ENCODE measurements at regions not wholly inside any gene's neighbourhood (a gene's known extent, or its start where the extent isn't known, plus 50 kb on each side); places are given as distances from the start of the nearest gene placed in this dataset.

GRCh38 chr5:98635656-98636055 is 137.8 kb upstream of the RGMB start:
- Histone ChIP-seq H3K27me3 (no peaks in the 10 kb centered on the region), H3K4me3 (no peak overlapping the region), H3K36me3 (no peaks in the 10 kb centered on the region), H3K27ac (no peak overlapping the region), H3K9me3 (no peaks in the 10 kb centered on the region), H3K4me1 (no peaks in the 10 kb centered on the region)
- intact Hi-C loops (cut with DNase I; ENCODE audit: low total_unique reads), result no loop called here
- no peak for TF ChIP-seq POLR2AphosphoS5 (IDR thresholded peaks at IDR 0.05)
- no peak for TF ChIP-seq CTCF (IDR thresholded peaks at IDR 0.05)
- no peak for TF ChIP-seq POLR2A (IDR thresholded peaks at IDR 0.05)
- no peak for DNase-seq (ENCODE audit: low spot score in 2 of 2)

DNA sequence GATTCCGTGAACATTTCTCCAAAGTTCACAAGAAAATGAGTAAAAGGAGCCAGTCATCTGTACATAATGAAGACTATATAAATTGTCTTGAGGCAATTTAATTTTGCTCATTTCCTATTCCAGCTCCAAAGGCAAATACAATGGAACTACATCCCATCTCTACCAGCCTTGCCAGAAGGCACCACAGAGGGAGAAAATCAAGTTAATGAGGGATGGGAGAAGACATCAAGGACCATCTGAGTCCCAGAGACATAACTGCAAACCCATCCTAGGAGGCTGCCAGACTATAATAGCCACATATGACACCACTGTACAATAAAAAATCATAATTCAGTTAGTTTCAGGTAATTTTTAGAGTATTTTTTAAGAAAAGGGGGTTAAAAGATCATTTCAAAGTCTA is 136.3 kb upstream of the RGMB start:
- H3K9me3 ChIP-seq, result no peaks in the 10 kb centered on the region
- TF ChIP-seq POLR2AphosphoS5 (IDR thresholded peaks at IDR 0.05) (no peak), CTCF (IDR thresholded peaks at IDR 0.05) (no peak), POLR2A (IDR thresholded peaks at IDR 0.05) (no peak)
- H3K4me1 ChIP-seq, result no peaks in the 10 kb centered on the region
- no peak for DNase-seq (ENCODE audit: low spot score in 2 of 2)
- H3K27ac ChIP-seq, result no peak overlapping the region
- H3K4me3 ChIP-seq, result no peak overlapping the region
- no peaks in the 10 kb centered on the region for H3K27me3 ChIP-seq
- intact Hi-C loops (cut with DNase I; ENCODE audit: low total_unique reads), result no loop called here
- H3K36me3 ChIP-seq, result no peaks in the 10 kb centered on the region

DNA sequence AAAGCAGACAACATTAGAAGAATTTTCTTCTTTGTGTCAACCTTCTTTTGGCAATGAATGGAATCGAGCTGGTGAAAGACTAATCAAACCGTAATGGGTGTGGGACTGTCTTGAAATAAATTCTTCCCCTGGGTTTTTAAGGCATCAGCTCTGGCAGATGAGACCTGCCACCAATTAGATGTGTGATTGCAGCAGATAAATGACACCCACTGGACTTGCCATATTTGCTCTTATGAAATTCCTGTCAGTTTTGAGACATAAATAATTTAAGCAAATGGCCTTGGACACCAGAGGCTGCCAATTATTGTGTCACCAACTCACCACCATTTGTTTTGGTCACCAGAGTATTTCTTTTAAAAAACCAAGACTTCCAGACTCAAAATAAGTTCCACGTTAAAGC is 135.9 kb upstream of the RGMB start:
- H3K4me3 ChIP-seq, result no peak overlapping the region
- no peaks in the 10 kb centered on the region for H3K4me1 ChIP-seq
- H3K27me3 ChIP-seq, result no peaks in the 10 kb centered on the region
- H3K9me3 ChIP-seq, result no peaks in the 10 kb centered on the region
- no peaks in the 10 kb centered on the region for H3K36me3 ChIP-seq
- H3K27ac ChIP-seq, result no peak overlapping the region
- DNase-seq (ENCODE audit: low spot score in 2 of 2), result no peak
- intact Hi-C loops (cut with DNase I; ENCODE audit: low total_unique reads), result no loop called here
- TF ChIP-seq CTCF (IDR thresholded peaks at IDR 0.05) (no peak), POLR2A (IDR thresholded peaks at IDR 0.05) (no peak), POLR2AphosphoS5 (IDR thresholded peaks at IDR 0.05) (no peak)

DNA sequence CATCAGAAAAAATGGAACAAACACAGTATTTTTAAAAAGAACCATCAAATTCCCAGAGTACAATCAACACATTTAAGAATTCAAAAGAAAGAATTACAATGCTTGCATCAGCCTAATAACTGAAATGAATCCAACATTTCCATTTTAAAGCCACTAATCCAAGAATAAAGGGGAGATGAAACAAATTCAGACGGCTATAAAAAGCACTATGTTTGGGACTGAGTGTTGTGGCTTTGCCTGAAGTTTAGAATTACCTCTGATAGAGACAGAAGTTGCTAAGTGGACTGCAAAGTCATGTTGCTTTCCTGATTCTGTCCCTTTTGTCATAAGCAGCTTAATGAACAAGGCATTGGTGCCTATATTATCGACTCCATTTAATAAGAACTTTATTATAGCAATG is 135.4 kb upstream of the RGMB start:
- Histone ChIP-seq H3K36me3 (no peaks in the 10 kb centered on the region), H3K27me3 (no peaks in the 10 kb centered on the region), H3K4me3 (no peak overlapping the region), H3K4me1 (no peaks in the 10 kb centered on the region), H3K9me3 (no peaks in the 10 kb centered on the region), H3K27ac (no peak overlapping the region)
- intact Hi-C loops (cut with DNase I; ENCODE audit: low total_unique reads), result no loop called here
- no peak for DNase-seq (ENCODE audit: low spot score in 2 of 2)
- TF ChIP-seq POLR2AphosphoS5 (IDR thresholded peaks at IDR 0.05), result no peak

DNA sequence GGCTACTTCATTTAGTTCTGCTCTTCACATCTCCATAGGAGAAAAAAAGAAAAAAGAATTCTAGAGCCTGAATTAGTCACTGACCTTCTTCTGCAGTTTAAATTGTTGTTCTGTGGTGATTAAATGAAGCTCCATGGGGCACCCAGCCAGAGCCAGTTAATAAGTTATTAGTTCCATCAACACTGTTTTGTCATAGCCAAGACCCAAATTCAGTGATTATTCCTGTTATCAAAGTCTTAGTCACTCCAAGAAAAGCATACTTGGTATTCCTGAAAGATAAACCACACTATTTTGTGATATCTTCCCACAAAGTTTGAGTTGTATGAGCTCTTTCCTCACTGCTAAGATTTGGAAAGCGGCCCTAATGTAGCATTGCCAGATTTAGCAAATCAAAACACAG is 134.8 kb upstream of the RGMB start:
- no peaks in the 10 kb centered on the region for H3K9me3 ChIP-seq
- no peak for DNase-seq (ENCODE audit: low spot score in 2 of 2)
- no peaks in the 10 kb centered on the region for H3K27me3 ChIP-seq
- H3K4me3 ChIP-seq, result no peak overlapping the region
- intact Hi-C loops (cut with DNase I; ENCODE audit: low total_unique reads), result no loop called here
- no peaks in the 10 kb centered on the region for H3K4me1 ChIP-seq
- H3K36me3 ChIP-seq, result no peaks in the 10 kb centered on the region
- H3K27ac ChIP-seq, result no peak overlapping the region
- TF ChIP-seq POLR2A (IDR thresholded peaks at IDR 0.05), result no peak
- no peak for TF ChIP-seq CTCF (IDR thresholded peaks at IDR 0.05)
- TF ChIP-seq POLR2AphosphoS5 (IDR thresholded peaks at IDR 0.05), result no peak

DNA sequence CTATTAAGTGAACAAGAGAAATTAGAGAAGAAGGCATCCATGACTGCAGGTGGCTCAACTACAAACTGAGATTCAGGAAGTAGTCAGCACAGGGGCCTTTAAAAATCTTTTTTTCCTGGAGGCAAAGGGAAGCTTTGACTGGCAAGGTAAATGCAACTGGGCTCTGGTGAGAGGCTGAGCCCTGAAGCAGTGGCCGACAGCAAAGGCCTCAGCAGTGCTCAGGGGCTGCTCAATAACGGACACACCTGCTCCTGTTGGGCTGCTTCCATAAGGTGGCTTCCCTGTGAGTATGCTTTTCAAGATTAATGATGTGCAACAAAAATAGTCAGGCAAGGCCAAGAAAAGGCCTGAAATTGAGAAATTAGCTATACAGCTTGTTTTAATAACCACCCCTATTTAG is 134.2 kb upstream of the RGMB start:
- intact Hi-C loops (cut with DNase I; ENCODE audit: low total_unique reads), result no loop called here
- Histone ChIP-seq H3K4me3 (no peak overlapping the region), H3K36me3 (no peaks in the 10 kb centered on the region), H3K9me3 (no peaks in the 10 kb centered on the region), H3K4me1 (no peaks in the 10 kb centered on the region), H3K27ac (no peak overlapping the region), H3K27me3 (no peaks in the 10 kb centered on the region)
- no peak for DNase-seq (ENCODE audit: low spot score in 2 of 2)
- TF ChIP-seq POLR2AphosphoS5 (IDR thresholded peaks at IDR 0.05) (no peak), CTCF (IDR thresholded peaks at IDR 0.05) (no peak), POLR2A (IDR thresholded peaks at IDR 0.05) (no peak)
